SU-DHL-6 (cell line): ENCODE measurements at regions not wholly inside any gene's neighbourhood (a gene's known extent, or its start where the extent isn't known, plus 50 kb on each side); places are given as distances from the start of the nearest gene placed in this dataset.

Experiments used
- H2AFZ ChIP-seq: fragments of 200-600 bp; sonication (generic); 2 replicates; pipeline ENCODE4 v1.6.1; 2014; ENCODE audit warnings: low read depth, mild to moderate bottlenecking, moderate library complexity, mixed read lengths, antibody characterized with exemption, low read length; ENCODE audit not compliant: severe bottlenecking
- H3F3A ChIP-seq: fragments of 200-600 bp; shearing (Covaris generic); 2 replicates; pipeline ENCODE4 v1.6.0; 2016; ENCODE audit warnings: antibody characterized with exemption, mild to moderate bottlenecking; ENCODE audit not compliant: insufficient read depth
- H3K27ac ChIP-seq: fragments of 200-600 bp; sonication (generic); 2 replicates; pipeline ENCODE4 v1.5.1; 2016; ENCODE audit warnings: low read depth, mild to moderate bottlenecking, low read length, moderate library complexity, mixed read lengths
- H3K27me3 ChIP-seq: fragments of 200-600 bp; sonication (generic), shearing (Covaris generic); 2 replicates; pipeline ENCODE4 v1.6.0; 2014; ENCODE audit warnings: mild to moderate bottlenecking, low read length
- H3K36me3 ChIP-seq: fragments of 200-600 bp; sonication (generic); 2 replicates; pipeline ENCODE4 v1.6.1; 2014; ENCODE audit warnings: mild to moderate bottlenecking, low read length, mixed read lengths
- H3K4me2 ChIP-seq: fragments of 300-600, 200-600 bp; shearing (Covaris generic), sonication (generic); 2 replicates; pipeline ENCODE4 v1.6.0; 2014; ENCODE audit warnings: low read length, low read depth, mild to moderate bottlenecking; ENCODE audit not compliant: poor library complexity, severe bottlenecking
- H3K4me3 ChIP-seq: fragments of 200-600 bp; sonication (generic); 2 replicates; pipeline ENCODE4 v1.5.1; 2014; ENCODE audit warnings: antibody characterized with exemption, low read length, mild to moderate bottlenecking, mixed read lengths; ENCODE audit not compliant: insufficient read depth, poor library complexity, severe bottlenecking
- H3K79me2 ChIP-seq: fragments of 200-600 bp; sonication (generic); 2 replicates; pipeline ENCODE4 v1.6.1; 2014; ENCODE audit warnings: mild to moderate bottlenecking, low read length, moderate library complexity; ENCODE audit not compliant: insufficient read depth
- H3K9ac ChIP-seq: fragments of 200-600 bp; sonication (generic); 2 replicates; pipeline ENCODE4 v1.7.0; 2014; ENCODE audit warnings: mild to moderate bottlenecking, low read length
- H3K9me2 ChIP-seq: fragments of 200-600 bp; sonication (generic); replicated peaks from 2 replicates; pipeline ENCODE4 v1.6.1; 2014; ENCODE audit warnings: low read length; ENCODE audit not compliant: insufficient read depth
- H3K9me3 ChIP-seq: fragments of 200-600 bp; sonication (generic); 2 replicates; pipeline ENCODE4 v1.6.1; 2014; ENCODE audit warnings: low read length, mixed read lengths; ENCODE audit not compliant: insufficient read depth
- H4K20me1 ChIP-seq: fragments of 200-600 bp; sonication (generic); 2 replicates; pipeline ENCODE4 v1.6.1; 2014; ENCODE audit warnings: low read depth, mild to moderate bottlenecking, antibody characterized with exemption, low read length, moderate library complexity, mixed read lengths
- EZH2phosphoT487 ChIP-seq: fragments of 200-600 bp; sonication (generic), shearing (Covaris generic); conservative IDR thresholded peaks from 2 replicates; pipeline ENCODE4 v1.6.1; 2018; ENCODE audit warnings: mild to moderate bottlenecking, antibody characterized with exemption, low read length, moderate library complexity, mixed read lengths
- TF ChIP-seq, protein P1 (sequence below): fragments of 200-600 bp; sonication (generic); IDR thresholded peaks from one replicate; pipeline ENCODE4 v1.5.1; 2017; ENCODE audit warnings: antibody characterized with exemption, mild to moderate bottlenecking, low read length, moderate library complexity; ENCODE audit not compliant: insufficient read depth, poor library complexity, severe bottlenecking

DNA sequence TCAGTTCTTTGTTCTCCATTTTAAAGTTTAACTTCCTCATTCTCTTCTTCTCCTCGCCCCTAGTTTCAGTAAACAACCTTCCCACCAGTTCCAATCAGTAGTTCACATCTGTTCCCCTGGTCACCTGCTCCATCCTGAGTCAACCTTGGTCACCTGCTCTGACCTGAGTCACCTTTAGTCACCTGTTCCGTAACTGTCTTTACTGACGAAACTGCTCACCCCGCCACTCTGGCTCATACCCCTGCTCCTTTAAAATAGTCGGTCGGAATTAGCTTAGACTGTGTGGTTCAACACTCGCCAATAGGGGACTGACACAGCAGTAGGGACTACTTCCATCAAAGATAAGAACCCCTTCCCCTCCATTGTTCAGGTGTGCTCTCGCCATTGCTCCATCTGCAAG lies 76.3 kb upstream of the GPBP1 start:
- TF ChIP-seq, protein P1, sequence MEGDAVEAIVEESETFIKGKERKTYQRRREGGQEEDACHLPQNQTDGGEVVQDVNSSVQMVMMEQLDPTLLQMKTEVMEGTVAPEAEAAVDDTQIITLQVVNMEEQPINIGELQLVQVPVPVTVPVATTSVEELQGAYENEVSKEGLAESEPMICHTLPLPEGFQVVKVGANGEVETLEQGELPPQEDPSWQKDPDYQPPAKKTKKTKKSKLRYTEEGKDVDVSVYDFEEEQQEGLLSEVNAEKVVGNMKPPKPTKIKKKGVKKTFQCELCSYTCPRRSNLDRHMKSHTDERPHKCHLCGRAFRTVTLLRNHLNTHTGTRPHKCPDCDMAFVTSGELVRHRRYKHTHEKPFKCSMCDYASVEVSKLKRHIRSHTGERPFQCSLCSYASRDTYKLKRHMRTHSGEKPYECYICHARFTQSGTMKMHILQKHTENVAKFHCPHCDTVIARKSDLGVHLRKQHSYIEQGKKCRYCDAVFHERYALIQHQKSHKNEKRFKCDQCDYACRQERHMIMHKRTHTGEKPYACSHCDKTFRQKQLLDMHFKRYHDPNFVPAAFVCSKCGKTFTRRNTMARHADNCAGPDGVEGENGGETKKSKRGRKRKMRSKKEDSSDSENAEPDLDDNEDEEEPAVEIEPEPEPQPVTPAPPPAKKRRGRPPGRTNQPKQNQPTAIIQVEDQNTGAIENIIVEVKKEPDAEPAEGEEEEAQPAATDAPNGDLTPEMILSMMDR: no peak
- TF ChIP-seq EZH2phosphoT487: no peak
- Histone ChIP-seq H3K36me3 (no peaks in the 10 kb centered on the region), H3K9me3 (peaks cover 8% of the 10 kb centered on the region; the same call in 1 of the 2 replicates), H3K9ac (no peak overlapping the region), H4K20me1 (no peaks in the 10 kb centered on the region), H3K27ac (no peak overlapping the region), H2AFZ (no peak overlapping the region), H3K4me2 (no peak overlapping the region), H3K79me2 (no peaks in the 10 kb centered on the region), H3K4me3 (no peak overlapping the region), H3F3A (no peaks in the 10 kb centered on the region), H3K27me3 (no peaks in the 10 kb centered on the region), H3K9me2 (no peaks in the 10 kb centered on the region)

GRCh38 chr5:57102189-57102904 lies 71.5 kb upstream of the GPBP1 start:
- TF ChIP-seq, protein P1: no peak
- TF ChIP-seq EZH2phosphoT487: no peak
- Histone ChIP-seq H3K36me3 (no peaks in the 10 kb centered on the region), H3K4me2 (no peak overlapping the region), H3F3A (no peaks in the 10 kb centered on the region), H3K4me3 (no peak overlapping the region), H3K27me3 (no peaks in the 10 kb centered on the region), H3K9me3 (peaks cover 8% of the 10 kb centered on the region; the same call in 1 of the 2 replicates), H3K9ac (no peak overlapping the region), H3K9me2 (no peaks in the 10 kb centered on the region), H3K27ac (no peak overlapping the region), H3K79me2 (no peaks in the 10 kb centered on the region), H4K20me1 (no peaks in the 10 kb centered on the region), H2AFZ (no peak overlapping the region)

GRCh38 chr5:57102905-57103255 lies 71.0 kb upstream of the GPBP1 start:
- Histone ChIP-seq H3K9ac (no peak overlapping the region), H3K27ac (no peak overlapping the region), H3F3A (no peaks in the 10 kb centered on the region), H3K4me2 (no peak overlapping the region), H3K4me3 (no peak overlapping the region), H3K36me3 (no peaks in the 10 kb centered on the region), H3K79me2 (no peaks in the 10 kb centered on the region), H3K9me3 (peaks cover 3% of the 10 kb centered on the region; the same call in 1 of the 2 replicates), H4K20me1 (no peaks in the 10 kb centered on the region), H3K9me2 (no peaks in the 10 kb centered on the region), H2AFZ (no peak overlapping the region), H3K27me3 (no peaks in the 10 kb centered on the region)
- TF ChIP-seq, protein P1: no peak
- no peak for TF ChIP-seq EZH2phosphoT487
